Mucosa of rectum (tissue), 2 donors: ENCODE measurements at regions not wholly inside any gene's neighbourhood (a gene's known extent, or its start where the extent isn't known, plus 50 kb on each side); places are given as distances from the start of the nearest gene placed in this dataset.

ENCODE experiments used
- H3K27ac ChIP-seq, 2 donors: one replicate each; pipeline ENCODE4 v1.7.0; 2013; ENCODE audit warnings: inconsistent platforms in 2 of 2, low read depth in 2 of 2, low read length in 2 of 2
- H3K27me3 ChIP-seq, 2 donors: one replicate each; pipeline ENCODE4 v1.7.0; 2013; ENCODE audit warnings: low read length in 2 of 2; ENCODE audit not compliant: control insufficient read depth in 2 of 2, insufficient read depth in 2 of 2
- H3K36me3 ChIP-seq, 2 donors: one replicate each; pipeline ENCODE4 v1.7.0; 2013; ENCODE audit warnings: low read length in 2 of 2; ENCODE audit not compliant: control insufficient read depth in 2 of 2, insufficient read depth in 2 of 2
- H3K4me1 ChIP-seq, 2 donors: one replicate each; pipeline ENCODE4 v1.7.0; 2013; ENCODE audit warnings: low read length in 2 of 2, mild to moderate bottlenecking in 1 of 2; ENCODE audit not compliant: control insufficient read depth in 2 of 2, insufficient read depth in 2 of 2
- H3K4me3 ChIP-seq, 2 donors: one replicate each; pipeline ENCODE4 v1.7.0; 2013; ENCODE audit warnings: low read length in 2 of 2
- H3K9ac ChIP-seq, 2 donors: one replicate each; pipeline ENCODE4 v1.7.0; 2013; ENCODE audit warnings: low read length in 2 of 2, low read depth in 1 of 2, mild to moderate bottlenecking in 1 of 2
- H3K9me3 ChIP-seq, 2 donors: one replicate each; pipeline ENCODE4 v1.7.0; 2013; ENCODE audit warnings: low read length in 2 of 2; ENCODE audit not compliant: control insufficient read depth in 2 of 2
- donor health status: healthy.
- donor health status: Normal muscosa, but diverticular disease.

GRCh38 chr7:21076054-21076453 is 289.4 kb upstream of the SP8 start:
- no peaks in the 10 kb centered on the region for H3K9me3 ChIP-seq
- H3K27me3 ChIP-seq: no peaks in the 10 kb centered on the region
- no peak overlapping the region for H3K9ac ChIP-seq
- H3K27ac ChIP-seq: no peak overlapping the region
- H3K4me1 ChIP-seq: peaks cover 0 to 12% of the 10 kb centered on the region in 2 donors
- no peak overlapping the region for H3K4me3 ChIP-seq
- no peaks in the 10 kb centered on the region for H3K36me3 ChIP-seq

DNA sequence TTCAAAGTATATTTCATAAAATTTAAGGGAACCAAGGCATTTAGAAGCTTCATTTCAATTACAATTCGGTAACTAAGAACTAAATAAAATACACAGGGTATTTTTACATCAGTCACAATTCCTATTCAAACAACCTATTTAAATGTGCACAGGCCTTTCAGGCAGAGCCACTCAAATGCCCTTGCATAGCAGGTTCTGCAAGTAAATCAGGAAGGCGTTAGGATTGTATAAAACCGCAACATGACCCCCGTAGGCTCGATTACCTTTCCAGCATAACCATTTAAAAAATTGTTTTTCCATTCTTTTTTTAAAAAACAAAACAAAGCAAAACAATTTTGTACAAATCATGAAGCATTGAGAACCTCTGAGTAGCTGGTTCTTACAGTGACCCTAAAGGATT is 289.9 kb upstream of the SP8 start:
- no peak overlapping the region for H3K9ac ChIP-seq
- no peak overlapping the region for H3K27ac ChIP-seq
- H3K4me3 ChIP-seq: no peak overlapping the region
- no peaks in the 10 kb centered on the region for H3K9me3 ChIP-seq
- no peaks in the 10 kb centered on the region for H3K27me3 ChIP-seq
- no peaks in the 10 kb centered on the region for H3K36me3 ChIP-seq
- H3K4me1 ChIP-seq: peaks cover 0 to 12% of the 10 kb centered on the region in 2 donors

DNA sequence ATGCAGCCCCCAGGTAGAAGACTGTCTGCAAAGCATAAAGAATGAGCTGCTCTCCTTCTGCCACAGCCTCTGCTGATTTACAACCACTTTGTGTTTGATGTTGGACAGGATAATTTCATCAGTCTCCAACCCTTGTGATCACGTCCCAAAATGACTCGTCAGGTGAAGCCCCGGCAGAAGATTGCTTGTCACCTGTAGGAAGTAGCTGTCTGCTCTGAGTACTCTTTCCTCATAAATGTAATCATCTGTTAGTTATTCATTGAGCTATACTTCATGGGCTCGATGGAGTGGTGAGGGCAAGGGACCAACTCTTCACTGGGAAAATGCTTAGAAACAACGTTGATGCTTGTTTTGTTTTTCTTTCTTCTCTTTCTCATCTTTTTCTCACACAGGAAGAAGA is 290.9 kb upstream of the SP8 start:
- no peak overlapping the region for H3K27ac ChIP-seq
- no peaks in the 10 kb centered on the region for H3K36me3 ChIP-seq
- H3K9me3 ChIP-seq: no peaks in the 10 kb centered on the region
- no peak overlapping the region for H3K4me3 ChIP-seq
- H3K27me3 ChIP-seq: no peaks in the 10 kb centered on the region
- H3K9ac ChIP-seq: no peak overlapping the region
- H3K4me1 ChIP-seq: peaks cover 0 to 12% of the 10 kb centered on the region in 2 donors

GRCh38 chr7:21084286-21084685 is 297.6 kb upstream of the SP8 start:
- Histone ChIP-seq H3K4me1 (no peaks in the 10 kb centered on the region), H3K9me3 (no peaks in the 10 kb centered on the region), H3K9ac (no peak overlapping the region), H3K27me3 (no peaks in the 10 kb centered on the region), H3K4me3 (no peak overlapping the region), H3K36me3 (no peaks in the 10 kb centered on the region), H3K27ac (no peak overlapping the region)

DNA sequence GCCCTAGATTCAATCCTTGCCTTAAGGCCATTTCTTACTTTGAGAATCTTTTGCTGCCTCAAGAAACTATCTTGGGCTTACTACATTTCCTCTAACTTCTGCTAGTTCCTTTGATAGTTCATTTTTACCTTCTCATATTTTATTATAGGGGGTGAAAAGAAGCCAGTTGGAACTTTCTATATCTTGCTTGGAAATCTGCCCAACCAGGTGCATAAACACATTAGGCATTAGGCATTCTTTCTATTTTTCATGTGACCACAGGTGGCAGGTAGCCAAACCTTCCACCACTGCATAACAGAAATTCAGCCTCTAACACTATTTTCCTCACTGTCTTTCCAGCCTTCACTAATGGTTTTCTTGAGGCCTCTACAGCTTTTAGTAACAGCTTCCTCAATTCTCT is 300.0 kb upstream of the SP8 start:
- no peaks in the 10 kb centered on the region for H3K4me1 ChIP-seq
- H3K9ac ChIP-seq: no peak overlapping the region
- no peaks in the 10 kb centered on the region for H3K27me3 ChIP-seq
- H3K4me3 ChIP-seq: no peak overlapping the region
- H3K36me3 ChIP-seq: no peaks in the 10 kb centered on the region
- H3K27ac ChIP-seq: no peak overlapping the region
- no peaks in the 10 kb centered on the region for H3K9me3 ChIP-seq

DNA sequence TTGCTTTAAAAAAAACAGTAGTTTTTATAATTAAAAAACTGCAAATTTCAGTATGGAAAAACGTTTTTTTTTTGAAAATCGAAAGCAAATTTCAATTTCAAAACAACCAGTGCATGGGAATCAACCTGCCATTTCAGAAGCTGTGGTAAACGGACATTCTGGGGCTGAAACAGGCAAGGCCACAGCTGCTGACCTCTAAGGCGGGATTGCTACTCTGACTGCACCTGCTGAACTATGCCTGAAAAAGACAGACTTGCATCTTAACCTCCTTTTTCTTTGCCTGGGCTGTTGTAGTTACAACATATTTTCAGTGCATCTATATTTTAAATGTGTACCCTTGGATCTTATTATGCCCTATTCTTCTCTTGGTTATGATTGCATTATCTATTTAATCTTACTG is 303.0 kb upstream of the SP8 start:
- H3K27me3 ChIP-seq: no peaks in the 10 kb centered on the region

GRCh38 chr7:21092766-21093702 is 306.3 kb upstream of the SP8 start:
- Histone ChIP-seq H3K9me3 (no peaks in the 10 kb centered on the region), H3K4me3 (peak overlapping the region in 1 of 2 donors; percentile 7), H3K27me3 (no peaks in the 10 kb centered on the region), H3K9ac (no peak overlapping the region), H3K36me3 (no peaks in the 10 kb centered on the region), H3K4me1 (peaks cover 5 to 6% of the 10 kb centered on the region in 2 donors), H3K27ac (peak overlapping the region in 1 of 2 donors; percentile 27)

More for the DNA sequence above, 303.0 kb upstream of the SP8 start:
- Histone ChIP-seq H3K4me1 (peaks cover 5 to 6% of the 10 kb centered on the region in 2 donors), H3K36me3 (no peaks in the 10 kb centered on the region), H3K9me3 (no peaks in the 10 kb centered on the region), H3K9ac (no peak overlapping the region), H3K4me3 (no peak overlapping the region), H3K27ac (no peak overlapping the region)

GRCh38 chr7:21094589-21094988 is 307.9 kb upstream of the SP8 start:
- Histone ChIP-seq H3K4me1 (peaks cover 5 to 6% of the 10 kb centered on the region in 2 donors), H3K36me3 (no peaks in the 10 kb centered on the region), H3K27ac (no peak overlapping the region), H3K9ac (no peak overlapping the region), H3K9me3 (no peaks in the 10 kb centered on the region), H3K27me3 (no peaks in the 10 kb centered on the region), H3K4me3 (no peak overlapping the region)

GRCh38 chr7:21099432-21099831 is 312.7 kb upstream of the SP8 start:
- Histone ChIP-seq H3K4me1 (peaks cover 15 to 22% of the 10 kb centered on the region in 2 donors), H3K9me3 (no peaks in the 10 kb centered on the region), H3K9ac (no peak overlapping the region), H3K27ac (no peak overlapping the region), H3K4me3 (no peak overlapping the region), H3K27me3 (no peaks in the 10 kb centered on the region), H3K36me3 (no peaks in the 10 kb centered on the region)

- Histone ChIP-seq H3K9me3 (no peaks in the 10 kb centered on the region), H3K36me3 (no peaks in the 10 kb centered on the region), H3K27me3 (no peaks in the 10 kb centered on the region), H3K4me3 (no peak overlapping the region), H3K4me1 (peaks cover 18 to 26% of the 10 kb centered on the region in 2 donors), H3K9ac (no peak overlapping the region), H3K27ac (no peak overlapping the region)
Measured at GRCh38 chr7:21099955-21100354, 313.3 kb upstream of the SP8 start.
